GM23338 (cell line): ENCODE measurements at regions not wholly inside any gene's neighbourhood (a gene's known extent, or its start where the extent isn't known, plus 50 kb on each side); places are given as distances from the start of the nearest gene placed in this dataset.

Experiments
- ATAC-seq: fragments of 200-7000 bp; cut with Tn5 transposase; 3 replicates; pipeline ENCODE4 v1.9.1; 2020
- DNase-seq: peaks from one replicate; pipeline ENCODE4 v3.0.0-alpha.2; 2015; ENCODE audit warnings: low spot score
- H2AFZ ChIP-seq: fragments of 200-600 bp; sonication (generic); 2 replicates; pipeline ENCODE4 v1.8.0; 2016; ENCODE audit warnings: antibody characterized with exemption, mild to moderate bottlenecking, moderate library complexity
- H3F3A ChIP-seq: fragments of 200-600 bp; sonication (generic); replicated peaks from 2 replicates; pipeline ENCODE4 v1.8.0; 2017; ENCODE audit warnings: antibody characterized with exemption, mixed run types, low read depth
- H3K27ac ChIP-seq: fragments of 200-600 bp; sonication (generic); 2 replicates; pipeline ENCODE4 v1.6.1; 2016; ENCODE audit warnings: low read depth
- H3K27me3 ChIP-seq: fragments of 200-600 bp; sonication (generic); 2 replicates; pipeline ENCODE4 v1.8.0; 2016; ENCODE audit warnings: mild to moderate bottlenecking, mixed run types, moderate library complexity; ENCODE audit not compliant: insufficient read depth
- H3K36me3 ChIP-seq: fragments of 200-600 bp; sonication (generic); 2 replicates; pipeline ENCODE4 v1.8.0; 2016; ENCODE audit warnings: mild to moderate bottlenecking; ENCODE audit not compliant: insufficient read depth
- H3K4me1 ChIP-seq: fragments of 200-600 bp; sonication (generic); 2 replicates; pipeline ENCODE4 v1.8.0; 2016; ENCODE audit warnings: mild to moderate bottlenecking, moderate library complexity; ENCODE audit not compliant: insufficient read depth
- H3K4me2 ChIP-seq: fragments of 200-600 bp; sonication (generic); 2 replicates; pipeline ENCODE4 v1.7.1; 2017; ENCODE audit warnings: mixed run types
- H3K4me3 ChIP-seq: fragments of 200-600 bp; sonication (generic); 2 replicates; pipeline ENCODE4 v1.6.1; 2016; ENCODE audit warnings: mixed run types
- H3K79me2 ChIP-seq: fragments of 200-600 bp; sonication (generic); replicated peaks from 2 replicates; pipeline ENCODE4 v1.8.0; 2017; ENCODE audit warnings: mild to moderate bottlenecking; ENCODE audit not compliant: insufficient read depth
- H3K9me2 ChIP-seq: fragments of 200-600 bp; sonication (generic); 2 replicates; pipeline ENCODE4 v1.8.0; 2017; ENCODE audit not compliant: insufficient read depth
- H4K20me1 ChIP-seq: fragments of 200-600 bp; sonication (generic); replicated peaks from 2 replicates; pipeline ENCODE4 v1.8.0; 2017; ENCODE audit warnings: mild to moderate bottlenecking; ENCODE audit not compliant: insufficient read depth
- H3K27ac Mint-ChIP-seq: 2 replicates; pipeline ENCODE4 v1.8.0; 2020; ENCODE audit warnings: inconsistent platforms, mild to moderate bottlenecking, moderate library complexity, mixed read lengths
- H3K27me3 Mint-ChIP-seq: 3 replicates; pipeline ENCODE4 v1.8.0; 2022; ENCODE audit warnings: low read depth, mild to moderate bottlenecking, moderate library complexity, mixed read lengths, inconsistent platforms; ENCODE audit not compliant: insufficient read depth, poor library complexity
- H3K36me3 Mint-ChIP-seq: 3 replicates; pipeline ENCODE4 v1.8.0; 2021; ENCODE audit warnings: low read depth, mild to moderate bottlenecking, inconsistent platforms, moderate library complexity, mixed read lengths
- H3K4me1 Mint-ChIP-seq: 3 replicates; pipeline ENCODE4 v1.8.0; 2020; ENCODE audit warnings: mild to moderate bottlenecking, inconsistent platforms, mixed read lengths
- H3K4me3 Mint-ChIP-seq: 3 replicates; pipeline ENCODE4 v1.8.0; 2021; ENCODE audit warnings: moderate library complexity, mild to moderate bottlenecking, inconsistent platforms, mixed read lengths
- H3K9me3 Mint-ChIP-seq: 3 replicates; pipeline ENCODE4 v1.8.0; 2020; ENCODE audit warnings: moderate library complexity, mild to moderate bottlenecking, inconsistent platforms, mixed read lengths
- CREB1 ChIP-seq: fragments of 250-450 bp; sonication (Bioruptor Pico); IDR thresholded peaks from 2 replicates; pipeline ENCODE4 v1.5.0; 2020; ENCODE audit warnings: low read depth, mild to moderate bottlenecking, moderate library complexity
- CTCF ChIP-seq, 2 experiments: fragments of 200-600 bp in 1 of 2; sonication (generic) in 1 of 2; conservative IDR thresholded peaks; 2 replicates each; pipeline versions ENCODE4 v1.5.1 to v1.6.1; 2016 to 2017; ENCODE audit warnings: antibody characterized with exemption in 2 of 2, low read depth in 2 of 2, mild to moderate bottlenecking in 2 of 2, moderate library complexity in 1 of 2
- ETS1 ChIP-seq: IDR thresholded peaks from 2 replicates; pipeline ENCODE4 v1.6.1; 2016; ENCODE audit warnings: antibody characterized with exemption
- EZH2 ChIP-seq: fragments of 200-600 bp; sonication (generic); IDR thresholded peaks from one replicate; pipeline ENCODE4 v1.8.0; 2017; ENCODE audit warnings: antibody characterized with exemption, mild to moderate bottlenecking, low read depth; ENCODE audit not compliant: unreplicated experiment
- EZH2phosphoT487 ChIP-seq: fragments of 200-600 bp; sonication (generic); IDR thresholded peaks from one replicate; pipeline ENCODE4 v1.8.1; 2018; ENCODE audit warnings: antibody characterized with exemption; ENCODE audit not compliant: unreplicated experiment
- JUNB ChIP-seq: IDR thresholded peaks from one replicate; pipeline ENCODE4 v1.6.1; 2016; ENCODE audit warnings: antibody characterized with exemption; ENCODE audit not compliant: unreplicated experiment
- NANOG ChIP-seq: IDR thresholded peaks from 2 replicates; pipeline ENCODE4 v1.6.1; 2016; ENCODE audit warnings: antibody characterized with exemption, borderline replicate concordance
- POLR2AphosphoS5 ChIP-seq: IDR thresholded peaks from 2 replicates; pipeline ENCODE4 v1.6.1; 2016; ENCODE audit warnings: antibody characterized with exemption, low read depth
- STAT1 ChIP-seq: IDR thresholded peaks from one replicate; pipeline ENCODE4 v1.6.1; 2016; ENCODE audit warnings: antibody characterized with exemption; ENCODE audit not compliant: unreplicated experiment
- ZNF114 ChIP-seq: fragments of 250-450 bp; sonication (Bioruptor Pico); IDR thresholded peaks from 2 replicates; pipeline ENCODE4 v1.5.0; 2020; ENCODE audit warnings: mild to moderate bottlenecking, moderate library complexity
- ZNF331 ChIP-seq: fragments of 250-450 bp; sonication (Bioruptor Pico); IDR thresholded peaks from 2 replicates; pipeline ENCODE4 v1.5.0; 2020; ENCODE audit warnings: low read depth, mild to moderate bottlenecking, moderate library complexity
- ZNF462 ChIP-seq: fragments of 250-450 bp; sonication (Bioruptor Pico); IDR thresholded peaks from 2 replicates; pipeline ENCODE4 v1.5.0; 2020; ENCODE audit warnings: mild to moderate bottlenecking, moderate library complexity
- TF ChIP-seq, protein P1 (sequence below): IDR thresholded peaks from one replicate; pipeline ENCODE4 v1.6.1; 2018; ENCODE audit warnings: antibody characterized with exemption; ENCODE audit not compliant: unreplicated experiment

DNA sequence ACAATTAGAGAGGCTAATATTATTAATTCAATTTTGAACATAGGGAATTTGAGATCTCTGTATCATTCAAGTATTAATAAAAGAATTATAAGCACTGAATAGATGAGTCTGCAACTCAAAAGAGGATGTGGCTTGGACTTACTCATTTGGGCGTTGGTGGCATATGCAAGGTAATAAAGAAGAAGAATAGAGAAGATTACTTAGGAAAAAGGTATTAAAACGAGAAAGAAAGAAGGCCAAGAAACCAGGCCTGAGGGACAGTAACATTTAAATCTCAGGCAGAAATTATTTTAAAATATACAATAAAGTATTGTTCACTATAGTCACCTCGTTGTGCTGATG is 383.0 kb upstream of the INTU start:
- peaks cover 10% of the 10 kb centered on the region for H3K9me2 ChIP-seq
- H3K4me2 ChIP-seq, result no peak overlapping the region
- TF ChIP-seq ZNF114 (CRISPR knock-in tag) (no peak), POLR2AphosphoS5 (no peak), ETS1 (no peak), JUNB (no peak), ZNF331 (no peak), EZH2 (no peak), ZNF462 (no peak), CTCF (conservative IDR thresholded peaks at IDR 0.05; ENCODE audit: low read depth in 2 of 2) (no peak), CREB1 (CRISPR knock-in tag) (no peak), STAT1 (no peak), EZH2phosphoT487 (no peak), NANOG (no peak)
- TF ChIP-seq, protein P1, sequence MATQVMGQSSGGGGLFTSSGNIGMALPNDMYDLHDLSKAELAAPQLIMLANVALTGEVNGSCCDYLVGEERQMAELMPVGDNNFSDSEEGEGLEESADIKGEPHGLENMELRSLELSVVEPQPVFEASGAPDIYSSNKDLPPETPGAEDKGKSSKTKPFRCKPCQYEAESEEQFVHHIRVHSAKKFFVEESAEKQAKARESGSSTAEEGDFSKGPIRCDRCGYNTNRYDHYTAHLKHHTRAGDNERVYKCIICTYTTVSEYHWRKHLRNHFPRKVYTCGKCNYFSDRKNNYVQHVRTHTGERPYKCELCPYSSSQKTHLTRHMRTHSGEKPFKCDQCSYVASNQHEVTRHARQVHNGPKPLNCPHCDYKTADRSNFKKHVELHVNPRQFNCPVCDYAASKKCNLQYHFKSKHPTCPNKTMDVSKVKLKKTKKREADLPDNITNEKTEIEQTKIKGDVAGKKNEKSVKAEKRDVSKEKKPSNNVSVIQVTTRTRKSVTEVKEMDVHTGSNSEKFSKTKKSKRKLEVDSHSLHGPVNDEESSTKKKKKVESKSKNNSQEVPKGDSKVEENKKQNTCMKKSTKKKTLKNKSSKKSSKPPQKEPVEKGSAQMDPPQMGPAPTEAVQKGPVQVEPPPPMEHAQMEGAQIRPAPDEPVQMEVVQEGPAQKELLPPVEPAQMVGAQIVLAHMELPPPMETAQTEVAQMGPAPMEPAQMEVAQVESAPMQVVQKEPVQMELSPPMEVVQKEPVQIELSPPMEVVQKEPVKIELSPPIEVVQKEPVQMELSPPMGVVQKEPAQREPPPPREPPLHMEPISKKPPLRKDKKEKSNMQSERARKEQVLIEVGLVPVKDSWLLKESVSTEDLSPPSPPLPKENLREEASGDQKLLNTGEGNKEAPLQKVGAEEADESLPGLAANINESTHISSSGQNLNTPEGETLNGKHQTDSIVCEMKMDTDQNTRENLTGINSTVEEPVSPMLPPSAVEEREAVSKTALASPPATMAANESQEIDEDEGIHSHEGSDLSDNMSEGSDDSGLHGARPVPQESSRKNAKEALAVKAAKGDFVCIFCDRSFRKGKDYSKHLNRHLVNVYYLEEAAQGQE, result no peak
- DNase-seq (no peak), ATAC-seq (no peak)
- no peaks in the 10 kb centered on the region for H3K27me3 ChIP-seq
- no peaks in the 10 kb centered on the region for H3K4me1 ChIP-seq
- no peak overlapping the region for H2AFZ ChIP-seq
- no peaks in the 10 kb centered on the region for H3K79me2 ChIP-seq
- H3F3A ChIP-seq, result no peaks in the 10 kb centered on the region
- H3K36me3 ChIP-seq, result no peaks in the 10 kb centered on the region
- no peaks in the 10 kb centered on the region for H3K27me3 Mint-ChIP-seq
- no peak overlapping the region for H3K27ac ChIP-seq
- no peak overlapping the region for H3K4me3 Mint-ChIP-seq
- H3K36me3 Mint-ChIP-seq, result no peaks in the 10 kb centered on the region
- no peaks in the 10 kb centered on the region for H4K20me1 ChIP-seq
- H3K4me3 ChIP-seq, result no peak overlapping the region
- H3K27ac Mint-ChIP-seq, result no peak overlapping the region
- no peaks in the 10 kb centered on the region; the same call in 2 of the 3 replicates for H3K4me1 Mint-ChIP-seq
- no peaks in the 10 kb centered on the region; the same call in 1 of the 3 replicates for H3K9me3 Mint-ChIP-seq
